ENCODE measurements at regions not wholly inside any gene's neighbourhood (a gene's known extent, or its start where the extent isn't known, plus 50 kb on each side); places are given as distances from the start of the nearest gene placed in this dataset.
"Not testable (repeated sequence)": the region's sequence is repeated elsewhere in the genome, so short reads cannot be mapped to it uniquely, and the experiment has no call there.

DNA sequence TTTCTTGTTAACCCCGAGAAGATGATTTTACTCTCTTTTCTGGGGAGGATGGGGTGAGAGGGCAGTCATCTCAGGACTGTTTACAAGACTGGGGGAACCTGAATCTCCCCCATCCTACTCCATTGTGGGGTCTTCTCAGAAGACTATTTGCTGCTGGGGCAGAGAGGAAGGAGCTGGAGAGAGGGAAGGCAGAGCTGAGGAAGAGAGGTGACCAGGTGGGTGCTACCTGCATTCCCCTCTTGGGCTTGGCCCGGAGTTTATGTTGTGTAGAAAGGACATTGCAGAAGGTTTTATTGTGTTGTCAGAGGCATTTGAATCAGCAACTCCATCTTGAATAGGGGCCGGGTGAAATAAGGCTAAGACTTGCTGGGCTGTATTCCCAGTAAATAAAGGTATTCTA is 247.1 kb upstream of the GALNT17 start:
- no peaks in the 10 kb centered on the region for H3K4me1 Mint-ChIP-seq (ENCODE audit: low read depth)
- DNase-seq: no peak

DNA sequence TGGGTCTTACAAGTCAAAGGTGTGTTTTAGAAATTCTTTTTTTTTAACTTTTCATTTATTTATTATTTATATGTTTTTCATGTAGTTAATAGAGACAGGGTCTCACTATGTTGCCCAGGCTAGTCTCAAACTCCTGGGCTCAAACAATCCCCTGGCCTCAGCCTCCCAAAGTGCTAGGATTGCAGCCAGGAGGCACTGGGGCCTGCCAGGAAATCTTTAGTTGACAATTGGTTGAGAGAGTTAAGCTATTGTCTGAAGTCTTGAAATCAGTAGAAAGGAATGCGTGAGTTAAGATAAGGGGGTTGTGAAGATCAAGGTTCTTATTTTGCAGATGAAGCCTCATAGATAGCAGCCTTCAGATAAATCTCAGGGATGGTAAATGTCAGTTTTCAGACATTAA is 245.4 kb upstream of the GALNT17 start:
- Mint-ChIP-seq H3K4me1 (ENCODE audit: low read depth) (no peaks in the 10 kb centered on the region), H3K27me3 (no peaks in the 10 kb centered on the region), H3K4me3 (no peak overlapping the region), H3K36me3 (no peaks in the 10 kb centered on the region), H3K9me3 (peaks cover 30% of the 10 kb centered on the region), H3K27ac (no peak overlapping the region)
- intact Hi-C loops (cut with micrococcal nuclease): no loop called here
- POLR2A ChIA-PET: no interaction called here
- CTCF ChIA-PET: no interaction called here
- no peak for DNase-seq

More for the DNA sequence above, 247.1 kb upstream of the GALNT17 start:
- intact Hi-C loops (cut with micrococcal nuclease): no loop called here
- POLR2A ChIA-PET: no interaction called here
- Mint-ChIP-seq H3K27ac (no peak overlapping the region), H3K4me3 (no peak overlapping the region), H3K36me3 (no peaks in the 10 kb centered on the region), H3K9me3 (peaks cover 23% of the 10 kb centered on the region), H3K27me3 (no peaks in the 10 kb centered on the region)
- CTCF ChIA-PET: interaction anchor here (0.7 kb wide), 1 partner anchor 56 kb away, joined by 3 read pairs; no protein-coding TSS in a partner anchor

DNA sequence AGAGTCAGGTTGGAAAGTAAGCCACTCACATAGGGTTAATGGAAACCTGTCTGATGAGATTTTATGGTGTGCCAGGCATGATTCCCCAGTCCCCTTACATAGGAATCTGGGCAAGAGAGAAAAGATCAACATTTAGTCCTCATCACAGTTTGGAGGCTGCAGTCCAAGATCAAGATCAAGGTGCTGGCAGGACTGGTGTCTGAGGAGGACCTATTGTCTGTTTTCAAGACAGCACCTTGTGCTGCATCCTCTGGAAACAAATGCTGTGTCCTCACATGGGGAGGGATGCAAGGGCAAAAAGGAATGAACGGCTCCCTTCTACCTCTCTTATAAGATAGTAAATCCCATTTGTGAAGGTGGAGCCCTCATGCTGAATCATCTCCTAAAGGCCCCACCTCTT is 244.8 kb upstream of the GALNT17 start:
- H3K36me3 Mint-ChIP-seq: no peaks in the 10 kb centered on the region
- POLR2A ChIA-PET: no interaction called here
- DNase-seq: no peak
- CTCF ChIA-PET: no interaction called here
- H3K27me3 Mint-ChIP-seq: no peaks in the 10 kb centered on the region
- no peak overlapping the region for H3K4me3 Mint-ChIP-seq
- peaks cover 29% of the 10 kb centered on the region for H3K9me3 Mint-ChIP-seq
- intact Hi-C loops (cut with micrococcal nuclease): no loop called here
- no peaks in the 10 kb centered on the region for H3K4me1 Mint-ChIP-seq (ENCODE audit: low read depth)
- H3K27ac Mint-ChIP-seq: no peak overlapping the region

DNA sequence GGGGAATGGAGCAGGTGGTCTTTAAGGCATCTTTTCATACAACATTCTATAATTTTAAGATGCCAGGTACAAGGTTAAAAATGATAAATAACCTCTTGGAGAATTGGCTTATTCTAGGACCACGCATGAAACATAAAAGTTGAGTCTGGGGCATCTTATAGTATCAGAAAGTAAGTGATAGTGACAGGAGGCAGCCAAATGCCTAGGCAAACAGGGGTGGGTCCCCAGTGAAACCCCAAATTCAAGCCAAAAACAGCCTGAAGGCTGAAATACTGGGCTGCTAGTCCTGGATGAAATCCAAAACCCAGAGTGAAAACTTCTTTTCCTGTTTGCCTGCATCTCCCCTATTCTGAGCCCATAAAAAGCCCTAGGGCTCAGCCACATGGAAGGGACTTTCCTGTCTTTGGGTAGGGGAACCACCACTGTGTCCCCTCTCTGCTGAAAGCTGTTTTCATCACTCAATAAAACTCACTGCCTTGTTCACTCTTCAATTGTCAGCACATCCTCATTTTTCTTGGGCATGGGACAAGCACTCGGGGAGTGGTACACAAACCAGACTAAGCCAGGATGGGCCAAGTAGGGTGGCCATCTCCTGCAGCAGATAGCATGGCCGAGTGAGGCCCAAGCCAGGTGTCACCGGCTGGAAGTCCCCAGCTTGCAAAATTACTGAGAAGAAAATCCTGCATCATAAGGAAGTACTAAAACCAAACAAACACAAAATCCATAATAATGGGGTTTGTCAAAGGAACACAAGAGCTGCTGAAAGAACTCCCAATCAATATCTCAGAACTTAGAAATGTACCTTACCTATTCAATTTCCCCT is 241.6 kb upstream of the GALNT17 start:
- Mint-ChIP-seq H3K27ac (no peak overlapping the region), H3K27me3 (no peaks in the 10 kb centered on the region), H3K9me3 (peaks cover 26% of the 10 kb centered on the region), H3K4me1 (ENCODE audit: low read depth) (no peaks in the 10 kb centered on the region), H3K4me3 (no peak overlapping the region), H3K36me3 (no peaks in the 10 kb centered on the region)
- POLR2A ChIA-PET: no interaction called here
- intact Hi-C loops (cut with micrococcal nuclease): no loop called here
- CTCF ChIA-PET: no interaction called here
- DNase-seq: no peak

DNA sequence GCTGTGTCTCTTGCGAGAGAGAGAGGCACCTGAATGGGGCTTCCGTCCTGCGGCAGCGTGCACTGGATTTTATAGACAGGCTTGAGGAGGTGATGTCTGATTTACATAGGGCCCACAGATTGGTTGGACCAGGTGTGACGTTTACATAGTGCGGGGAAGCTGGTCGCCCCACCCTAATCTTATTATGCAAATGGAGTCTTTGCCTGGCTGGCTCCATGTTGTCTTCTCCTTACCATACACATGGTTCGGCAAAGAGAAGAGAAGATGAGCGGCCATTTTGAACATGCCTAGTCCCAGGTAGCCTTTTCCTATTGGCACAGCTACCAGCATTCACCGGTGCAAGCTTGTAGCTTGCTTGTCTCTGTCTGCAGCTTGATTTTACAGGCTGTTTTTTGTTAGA is 238.5 kb upstream of the GALNT17 start:
- intact Hi-C loops (cut with micrococcal nuclease): no loop called here
- CTCF ChIA-PET: interaction anchor here (1.3 kb wide), 1 partner anchor 65 kb away, joined by 3 read pairs; no protein-coding TSS in a partner anchor
- no peaks in the 10 kb centered on the region for H3K36me3 Mint-ChIP-seq
- H3K27me3 Mint-ChIP-seq: no peaks in the 10 kb centered on the region
- H3K4me1 Mint-ChIP-seq (ENCODE audit: low read depth): no peaks in the 10 kb centered on the region
- peaks cover 24% of the 10 kb centered on the region for H3K9me3 Mint-ChIP-seq
- POLR2A ChIA-PET: no interaction called here
- no peak for DNase-seq
- no peak overlapping the region for H3K27ac Mint-ChIP-seq
- no peak overlapping the region for H3K4me3 Mint-ChIP-seq

DNA sequence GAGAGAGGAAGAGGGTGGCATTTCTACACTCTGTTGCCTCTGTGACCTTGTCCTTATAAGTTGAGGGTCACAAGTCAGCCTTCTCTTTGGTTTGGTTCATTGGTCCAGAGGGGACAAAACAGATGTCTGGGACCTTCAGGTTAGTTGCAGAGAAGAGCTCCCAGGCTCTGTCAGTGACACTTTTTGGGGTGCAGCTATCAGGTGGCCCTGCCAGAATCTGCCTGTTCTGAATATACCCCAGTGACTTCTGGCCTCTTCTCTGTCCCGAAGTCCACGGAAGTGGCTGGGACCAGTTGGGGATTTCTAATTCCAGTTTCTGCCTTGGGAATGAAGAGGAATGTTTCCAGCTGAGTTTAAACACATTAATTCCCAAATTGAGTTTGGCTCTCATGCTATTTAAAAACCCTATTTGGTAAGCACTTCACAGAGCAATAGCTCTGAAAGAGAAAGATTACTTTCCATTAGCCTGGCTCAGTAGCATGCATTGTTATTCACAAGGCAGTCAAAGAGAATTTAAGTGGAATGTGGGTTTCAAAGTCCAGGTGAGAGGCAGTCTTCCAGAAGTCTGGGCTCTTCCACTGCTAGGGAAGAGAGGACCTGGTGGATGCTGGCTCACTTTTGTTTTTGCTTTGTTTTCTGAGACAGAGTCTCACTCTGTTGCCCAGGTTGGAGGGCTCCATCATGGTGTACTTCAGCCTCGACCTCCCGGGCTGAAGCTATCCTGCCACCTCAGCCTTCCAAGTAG is 237.8 kb upstream of the GALNT17 start:
- DNase-seq: no peak
- Mint-ChIP-seq H3K9me3 (peaks cover 19% of the 10 kb centered on the region), H3K36me3 (no peaks in the 10 kb centered on the region), H3K4me1 (ENCODE audit: low read depth) (no peaks in the 10 kb centered on the region), H3K27ac (no peak overlapping the region), H3K4me3 (no peak overlapping the region), H3K27me3 (no peaks in the 10 kb centered on the region)
- CTCF ChIA-PET: no interaction called here
- POLR2A ChIA-PET: no interaction called here
- intact Hi-C loops (cut with micrococcal nuclease): no loop called here

DNA sequence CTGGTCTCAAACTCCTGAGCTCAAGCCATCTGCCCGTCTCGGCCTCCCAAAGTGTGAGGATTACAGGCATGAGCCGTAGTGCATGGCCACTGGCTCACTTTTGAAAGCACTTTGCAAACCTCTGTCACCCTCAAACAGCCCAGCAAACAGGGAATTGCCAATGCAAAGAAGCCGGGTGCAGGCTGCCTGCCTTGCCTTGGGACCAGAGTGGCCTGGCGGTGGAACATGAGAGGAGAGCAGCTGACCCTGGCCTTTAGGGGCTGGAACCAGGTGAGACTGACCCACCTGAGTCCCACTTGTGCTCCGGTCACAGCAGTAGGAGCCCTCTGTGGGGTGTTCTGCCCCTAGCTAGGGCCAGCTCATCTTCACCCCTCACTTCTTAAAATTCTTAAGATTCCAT is 237.1 kb upstream of the GALNT17 start:
- intact Hi-C loops (cut with micrococcal nuclease): no loop called here
- POLR2A ChIA-PET: no interaction called here
- CTCF ChIA-PET: no interaction called here
- H3K27me3 Mint-ChIP-seq: no peaks in the 10 kb centered on the region
- H3K27ac Mint-ChIP-seq: no peak overlapping the region
- H3K36me3 Mint-ChIP-seq: no peaks in the 10 kb centered on the region
- no peak overlapping the region for H3K4me3 Mint-ChIP-seq
- no peaks in the 10 kb centered on the region for H3K4me1 Mint-ChIP-seq (ENCODE audit: low read depth)
- peaks cover 13% of the 10 kb centered on the region for H3K9me3 Mint-ChIP-seq
- no peak for DNase-seq

DNA sequence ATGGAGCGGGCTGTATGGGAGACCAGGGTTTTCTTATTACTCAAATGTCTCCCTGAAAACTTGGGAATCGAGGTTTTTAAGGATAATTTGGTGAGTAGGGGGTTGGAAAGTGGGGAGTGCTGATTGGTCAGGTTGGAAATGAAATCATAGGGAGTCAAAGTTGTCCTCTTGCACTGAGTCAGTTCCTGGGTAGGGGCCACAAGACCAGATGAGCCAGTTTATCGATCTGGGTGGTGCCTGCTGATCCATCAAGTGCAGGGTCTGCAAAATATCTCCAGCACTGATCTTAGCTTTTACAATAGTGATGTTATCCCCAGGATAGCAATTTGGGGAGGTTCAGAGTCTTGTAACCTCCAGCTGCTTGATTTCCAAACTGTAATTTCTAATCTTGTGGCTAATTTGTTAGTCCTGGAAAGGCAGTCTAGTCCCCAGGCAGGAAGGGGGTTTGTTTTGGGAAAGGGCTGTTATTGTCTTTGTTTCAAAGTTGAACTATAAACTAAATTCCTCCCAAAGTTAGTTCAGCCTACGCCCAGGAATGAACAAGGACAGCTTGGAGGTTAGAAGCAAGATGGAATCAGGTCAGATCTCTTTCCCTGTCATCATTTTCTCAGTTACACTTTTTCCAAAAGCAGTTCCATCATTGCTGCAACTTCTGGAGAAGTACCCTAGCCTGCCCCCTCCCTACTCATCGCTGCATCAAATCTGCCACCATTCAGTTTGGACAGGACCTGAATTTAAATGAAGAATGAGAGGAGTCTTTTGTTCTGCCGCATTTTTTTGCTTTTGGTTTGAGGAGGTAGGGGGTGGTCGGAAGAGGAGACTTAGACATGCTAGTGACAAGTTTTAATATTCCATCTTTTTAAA is 236.4 kb upstream of the GALNT17 start:
- H3K27me3 Mint-ChIP-seq; H3K4me3 Mint-ChIP-seq; POLR2A ChIA-PET; H3K4me1 Mint-ChIP-seq (ENCODE audit: low read depth); H3K9me3 Mint-ChIP-seq; DNase-seq; intact Hi-C loops (cut with micrococcal nuclease); H3K27ac Mint-ChIP-seq; CTCF ChIA-PET; H3K36me3 Mint-ChIP-seq: not testable (repeated sequence)

DNA sequence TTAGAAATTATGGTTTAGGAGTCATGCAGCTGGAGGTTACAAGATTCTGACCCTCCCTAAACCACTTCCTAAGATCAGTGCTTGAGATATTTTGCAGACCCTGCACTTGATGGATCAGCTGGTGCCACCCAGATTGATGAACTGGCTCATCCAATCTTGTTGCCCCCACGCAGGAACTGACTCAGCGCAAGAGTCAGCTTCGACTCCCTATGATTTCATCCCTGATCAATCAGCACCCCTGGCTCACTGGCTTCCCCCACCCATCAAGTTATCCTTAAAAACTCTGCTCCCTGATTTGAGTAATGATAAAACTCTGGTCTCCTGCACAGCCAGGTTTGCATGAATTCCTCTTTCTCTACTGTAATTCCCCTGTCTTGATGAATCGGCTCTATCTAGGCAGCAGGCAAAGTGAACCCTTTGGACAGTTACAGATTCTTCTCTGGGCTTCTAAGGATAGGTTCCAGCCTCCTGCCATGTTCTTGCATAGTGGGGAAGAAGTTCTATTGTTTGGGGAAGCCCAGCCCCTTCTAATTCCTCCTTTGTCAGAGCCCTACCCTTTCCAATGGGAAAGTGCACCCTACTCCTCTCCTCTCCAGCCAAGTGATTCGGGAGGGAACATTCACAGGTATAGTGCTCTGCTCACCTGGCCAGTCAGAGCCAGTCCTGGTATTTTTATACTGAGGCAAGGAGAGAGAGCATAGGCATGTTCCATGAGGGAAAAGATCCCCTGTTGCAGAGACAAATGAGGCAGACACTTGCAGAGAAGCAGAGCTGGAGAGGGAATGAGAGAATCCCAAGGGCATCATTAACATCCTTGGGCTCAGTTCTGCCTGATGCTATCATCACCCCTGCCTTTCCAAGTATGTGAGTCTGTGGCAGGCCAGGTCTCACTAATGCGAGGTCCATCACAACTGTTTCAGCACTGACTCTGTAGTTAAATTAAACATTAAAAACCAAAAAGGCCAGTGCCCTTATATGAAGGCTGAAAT is 224.4 kb upstream of the GALNT17 start:
- Mint-ChIP-seq H3K27ac (no peak overlapping the region), H3K9me3 (peaks cover 12% of the 10 kb centered on the region), H3K4me1 (ENCODE audit: low read depth) (no peaks in the 10 kb centered on the region), H3K36me3 (no peaks in the 10 kb centered on the region), H3K4me3 (no peak overlapping the region), H3K27me3 (no peaks in the 10 kb centered on the region)
- intact Hi-C loops (cut with micrococcal nuclease): no loop called here
- ChIA-PET CTCF (no interaction called here), POLR2A (no interaction called here)
- DNase-seq: no peak

DNA sequence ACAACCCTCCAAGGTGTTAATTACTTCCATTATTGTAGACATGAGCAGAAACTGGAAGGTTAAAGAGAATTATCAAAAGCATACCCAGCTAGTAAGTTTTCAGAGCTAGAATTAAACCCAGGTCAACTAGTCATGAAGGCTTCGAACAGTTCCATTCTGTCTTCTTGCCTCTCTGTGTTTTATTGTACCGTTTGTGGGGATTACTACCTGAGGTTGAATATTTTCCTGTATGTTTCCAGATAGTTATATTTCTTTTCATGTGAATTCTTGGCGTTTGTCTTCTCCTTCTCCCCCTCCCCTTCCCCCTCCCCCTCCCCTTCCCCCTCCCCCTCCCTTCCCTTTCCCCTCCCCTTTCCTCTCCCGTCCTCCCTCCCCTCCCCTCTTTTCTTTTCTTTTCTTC is 218.0 kb upstream of the GALNT17 start:
- no peak for DNase-seq
- POLR2A ChIA-PET: no interaction called here
- no peaks in the 10 kb centered on the region for H3K27me3 Mint-ChIP-seq
- H3K9me3 Mint-ChIP-seq: peaks cover 7% of the 10 kb centered on the region
- CTCF ChIA-PET: no interaction called here
- H3K27ac Mint-ChIP-seq: no peak overlapping the region
- intact Hi-C loops (cut with micrococcal nuclease): no loop called here
- no peaks in the 10 kb centered on the region for H3K4me1 Mint-ChIP-seq (ENCODE audit: low read depth)
- no peak overlapping the region for H3K4me3 Mint-ChIP-seq
- no peaks in the 10 kb centered on the region for H3K36me3 Mint-ChIP-seq

DNA sequence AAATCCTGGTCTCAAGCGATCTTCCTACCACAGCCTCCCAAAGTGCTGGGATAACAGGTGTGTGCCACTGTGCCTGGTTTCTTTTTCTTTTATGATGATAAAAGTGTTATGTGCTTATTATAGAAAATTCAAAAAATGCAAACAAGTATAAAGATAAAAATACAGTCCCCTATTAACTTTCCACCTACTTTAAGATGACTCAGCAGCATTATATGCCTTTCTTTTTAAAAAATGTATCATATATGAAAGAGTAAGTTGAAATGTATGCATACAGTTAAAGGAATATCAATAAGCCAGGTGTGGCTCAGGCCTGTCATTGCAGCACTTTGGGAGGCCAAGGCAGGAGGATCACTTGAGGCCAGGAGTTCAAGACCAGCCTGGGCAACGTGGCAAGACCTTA is 216.9 kb upstream of the GALNT17 start:
- Mint-ChIP-seq H3K36me3 (no peaks in the 10 kb centered on the region), H3K27me3 (no peaks in the 10 kb centered on the region), H3K4me1 (ENCODE audit: low read depth) (no peaks in the 10 kb centered on the region), H3K9me3 (peaks cover 7% of the 10 kb centered on the region), H3K27ac (no peak overlapping the region), H3K4me3 (no peak overlapping the region)
- no peak for DNase-seq
- intact Hi-C loops (cut with micrococcal nuclease): no loop called here
- CTCF ChIA-PET: no interaction called here
- POLR2A ChIA-PET: no interaction called here
